ENCODE measurements at regions not wholly inside any gene's neighbourhood (a gene's known extent, or its start where the extent isn't known, plus 50 kb on each side); places are given as distances from the start of the nearest gene placed in this dataset.

DNA sequence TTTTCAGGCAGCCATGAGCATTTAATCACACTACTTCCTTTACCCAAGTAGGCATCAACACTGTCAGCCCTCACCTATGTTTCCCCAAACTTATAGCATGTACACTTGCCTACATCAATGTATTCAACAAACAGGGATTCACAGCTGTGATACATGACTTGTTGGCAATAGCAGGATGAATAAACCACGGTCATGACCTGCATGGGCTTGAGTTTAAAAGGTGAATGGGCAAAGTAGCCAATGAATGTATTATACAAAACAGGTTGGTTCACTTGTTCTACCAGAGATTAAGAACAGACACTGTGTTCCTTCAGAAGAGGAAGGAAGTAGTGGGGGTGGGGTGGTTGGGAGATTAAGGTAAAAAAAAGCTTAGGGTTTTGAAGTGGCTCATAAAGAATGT lies 861.9 kb upstream of the SEMA6D start:
- Histone ChIP-seq H3K4me3 (ENCODE audit: low read depth in 1 of 3, low read length in 3 of 3) (no peak overlapping the region), H3K9me3 (ENCODE audit: control insufficient read depth in 4 of 4, low read length in 3 of 4) (peaks cover 0 to 2% (median 0%) of the 10 kb centered on the region in 4 donors), H3K27ac (ENCODE audit: low read depth in 1 of 2, low read length in 2 of 2) (no peak overlapping the region), H3K4me1 (ENCODE audit: control insufficient read depth in 4 of 4, insufficient read depth in 4 of 4, low read length in 3 of 4) (no peaks in the 10 kb centered on the region), H3K9ac (ENCODE audit: low read depth in 1 of 2, low read length in 2 of 2) (no peak overlapping the region), H3K36me3 (ENCODE audit: control insufficient read depth in 4 of 4, insufficient read depth in 3 of 4, low read depth in 1 of 4, low read length in 3 of 4) (no peaks in the 10 kb centered on the region), H3K27me3 (ENCODE audit: control insufficient read depth in 4 of 4, insufficient read depth in 4 of 4, low read length in 3 of 4) (no peaks in the 10 kb centered on the region)
- WGBS: 47% methylated on average over 1 of the region's 1 CpG
- no peak for DNase-seq (ENCODE audit: low spot score)
- no peak for TF ChIP-seq HNF4G (IDR thresholded peaks at IDR 0.05)
- TF ChIP-seq NR2F2 (IDR thresholded peaks at IDR 0.05): no peak
- TF ChIP-seq, protein P1, sequence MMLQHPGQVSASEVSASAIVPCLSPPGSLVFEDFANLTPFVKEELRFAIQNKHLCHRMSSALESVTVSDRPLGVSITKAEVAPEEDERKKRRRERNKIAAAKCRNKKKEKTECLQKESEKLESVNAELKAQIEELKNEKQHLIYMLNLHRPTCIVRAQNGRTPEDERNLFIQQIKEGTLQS (IDR thresholded peaks at IDR 0.05): no peak
- TF ChIP-seq FOXA2 (IDR thresholded peaks at IDR 0.05): no peak
- TF ChIP-seq RXRA (IDR thresholded peaks at IDR 0.05): no peak
- TF ChIP-seq YY1 (IDR thresholded peaks at IDR 0.05): no peak
- TF ChIP-seq, protein P2, sequence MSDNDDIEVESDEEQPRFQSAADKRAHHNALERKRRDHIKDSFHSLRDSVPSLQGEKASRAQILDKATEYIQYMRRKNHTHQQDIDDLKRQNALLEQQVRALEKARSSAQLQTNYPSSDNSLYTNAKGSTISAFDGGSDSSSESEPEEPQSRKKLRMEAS (IDR thresholded peaks at IDR 0.05): no peak
- no peak for TF ChIP-seq RAD21 (IDR thresholded peaks at IDR 0.05)
- TF ChIP-seq, protein P3, sequence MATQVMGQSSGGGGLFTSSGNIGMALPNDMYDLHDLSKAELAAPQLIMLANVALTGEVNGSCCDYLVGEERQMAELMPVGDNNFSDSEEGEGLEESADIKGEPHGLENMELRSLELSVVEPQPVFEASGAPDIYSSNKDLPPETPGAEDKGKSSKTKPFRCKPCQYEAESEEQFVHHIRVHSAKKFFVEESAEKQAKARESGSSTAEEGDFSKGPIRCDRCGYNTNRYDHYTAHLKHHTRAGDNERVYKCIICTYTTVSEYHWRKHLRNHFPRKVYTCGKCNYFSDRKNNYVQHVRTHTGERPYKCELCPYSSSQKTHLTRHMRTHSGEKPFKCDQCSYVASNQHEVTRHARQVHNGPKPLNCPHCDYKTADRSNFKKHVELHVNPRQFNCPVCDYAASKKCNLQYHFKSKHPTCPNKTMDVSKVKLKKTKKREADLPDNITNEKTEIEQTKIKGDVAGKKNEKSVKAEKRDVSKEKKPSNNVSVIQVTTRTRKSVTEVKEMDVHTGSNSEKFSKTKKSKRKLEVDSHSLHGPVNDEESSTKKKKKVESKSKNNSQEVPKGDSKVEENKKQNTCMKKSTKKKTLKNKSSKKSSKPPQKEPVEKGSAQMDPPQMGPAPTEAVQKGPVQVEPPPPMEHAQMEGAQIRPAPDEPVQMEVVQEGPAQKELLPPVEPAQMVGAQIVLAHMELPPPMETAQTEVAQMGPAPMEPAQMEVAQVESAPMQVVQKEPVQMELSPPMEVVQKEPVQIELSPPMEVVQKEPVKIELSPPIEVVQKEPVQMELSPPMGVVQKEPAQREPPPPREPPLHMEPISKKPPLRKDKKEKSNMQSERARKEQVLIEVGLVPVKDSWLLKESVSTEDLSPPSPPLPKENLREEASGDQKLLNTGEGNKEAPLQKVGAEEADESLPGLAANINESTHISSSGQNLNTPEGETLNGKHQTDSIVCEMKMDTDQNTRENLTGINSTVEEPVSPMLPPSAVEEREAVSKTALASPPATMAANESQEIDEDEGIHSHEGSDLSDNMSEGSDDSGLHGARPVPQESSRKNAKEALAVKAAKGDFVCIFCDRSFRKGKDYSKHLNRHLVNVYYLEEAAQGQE (IDR thresholded peaks at IDR 0.05): no peak
- no peak for TF ChIP-seq JUND (IDR thresholded peaks at IDR 0.05)
- no peak for TF ChIP-seq HNF4A (conservative IDR thresholded peaks at IDR 0.05)
- TF ChIP-seq SP1 (IDR thresholded peaks at IDR 0.05): no peak
- TF ChIP-seq ZBTB33 (IDR thresholded peaks at IDR 0.05): no peak
- TF ChIP-seq TAF1 (conservative IDR thresholded peaks at IDR 0.05): no peak

- Histone ChIP-seq H3K36me3 (ENCODE audit: control insufficient read depth in 4 of 4, insufficient read depth in 3 of 4, low read depth in 1 of 4, low read length in 3 of 4) (no peaks in the 10 kb centered on the region), H3K9ac (ENCODE audit: low read depth in 1 of 2, low read length in 2 of 2) (no peak overlapping the region), H3K27ac (ENCODE audit: low read depth in 1 of 2, low read length in 2 of 2) (no peak overlapping the region), H3K9me3 (ENCODE audit: control insufficient read depth in 4 of 4, low read length in 3 of 4) (peaks cover 0 to 5% (median 0%) of the 10 kb centered on the region in 4 donors), H3K27me3 (ENCODE audit: control insufficient read depth in 4 of 4, insufficient read depth in 4 of 4, low read length in 3 of 4) (no peaks in the 10 kb centered on the region), H3K4me3 (ENCODE audit: low read depth in 1 of 3, low read length in 3 of 3) (no peak overlapping the region), H3K4me1 (ENCODE audit: control insufficient read depth in 4 of 4, insufficient read depth in 4 of 4, low read length in 3 of 4) (no peaks in the 10 kb centered on the region)
- TF ChIP-seq RXRA (IDR thresholded peaks at IDR 0.05) (no peak), JUND (IDR thresholded peaks at IDR 0.05) (no peak), FOXA2 (IDR thresholded peaks at IDR 0.05) (no peak), HNF4A (conservative IDR thresholded peaks at IDR 0.05) (no peak), RAD21 (IDR thresholded peaks at IDR 0.05) (no peak), SP1 (IDR thresholded peaks at IDR 0.05) (no peak), GABPA (IDR thresholded peaks at IDR 0.05 in 1 of 2, conservative IDR thresholded peaks at IDR 0.05 in 1 of 2) (no peak)
- TF ChIP-seq, protein P4, sequence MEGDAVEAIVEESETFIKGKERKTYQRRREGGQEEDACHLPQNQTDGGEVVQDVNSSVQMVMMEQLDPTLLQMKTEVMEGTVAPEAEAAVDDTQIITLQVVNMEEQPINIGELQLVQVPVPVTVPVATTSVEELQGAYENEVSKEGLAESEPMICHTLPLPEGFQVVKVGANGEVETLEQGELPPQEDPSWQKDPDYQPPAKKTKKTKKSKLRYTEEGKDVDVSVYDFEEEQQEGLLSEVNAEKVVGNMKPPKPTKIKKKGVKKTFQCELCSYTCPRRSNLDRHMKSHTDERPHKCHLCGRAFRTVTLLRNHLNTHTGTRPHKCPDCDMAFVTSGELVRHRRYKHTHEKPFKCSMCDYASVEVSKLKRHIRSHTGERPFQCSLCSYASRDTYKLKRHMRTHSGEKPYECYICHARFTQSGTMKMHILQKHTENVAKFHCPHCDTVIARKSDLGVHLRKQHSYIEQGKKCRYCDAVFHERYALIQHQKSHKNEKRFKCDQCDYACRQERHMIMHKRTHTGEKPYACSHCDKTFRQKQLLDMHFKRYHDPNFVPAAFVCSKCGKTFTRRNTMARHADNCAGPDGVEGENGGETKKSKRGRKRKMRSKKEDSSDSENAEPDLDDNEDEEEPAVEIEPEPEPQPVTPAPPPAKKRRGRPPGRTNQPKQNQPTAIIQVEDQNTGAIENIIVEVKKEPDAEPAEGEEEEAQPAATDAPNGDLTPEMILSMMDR (IDR thresholded peaks at IDR 0.05; ENCODE audit: low read depth, low read length, missing input control): no peak
- TF ChIP-seq, protein P2 (IDR thresholded peaks at IDR 0.05): no peak
- TF ChIP-seq, protein P1 (IDR thresholded peaks at IDR 0.05): no peak
- DNase-seq (ENCODE audit: low spot score): no peak
- WGBS: 61% methylated on average over 6 of the region's 6 CpGs
Measured at GRCh38 chr15:46856839-46857502, 860.3 kb upstream of the SEMA6D start.
